Activated T-cell treated with anti-CD3 and anti-CD28 coated beads, Interleukin-2, amount 50 U/mL, for 24 hours (primary cell): ENCODE measurements at regions not wholly inside any gene's neighbourhood (a gene's known extent, or its start where the extent isn't known, plus 50 kb on each side); places are given as distances from the start of the nearest gene placed in this dataset.

Experiments
- DNase-seq: peaks from one replicate; pipeline ENCODE4 v3.0.0-alpha.2; 2020
- H3K27ac Mint-ChIP-seq: 2 replicates; pipeline ENCODE4 v1.8.0; 2020; ENCODE audit warnings: mild to moderate bottlenecking, mixed read lengths
- H3K27me3 Mint-ChIP-seq: 2 replicates; pipeline ENCODE4 v1.8.0; 2020; ENCODE audit warnings: mixed read lengths
- H3K36me3 Mint-ChIP-seq: 2 replicates; pipeline ENCODE4 v1.8.0; 2020; ENCODE audit warnings: low read depth, mixed read lengths
- H3K4me1 Mint-ChIP-seq: 2 replicates; pipeline ENCODE4 v1.8.0; 2020; ENCODE audit warnings: low read depth, mixed read lengths
- H3K4me3 Mint-ChIP-seq: 2 replicates; pipeline ENCODE4 v1.8.0; 2020; ENCODE audit warnings: mild to moderate bottlenecking, moderate library complexity, mixed read lengths
- H3K9me3 Mint-ChIP-seq: 2 replicates; pipeline ENCODE4 v1.8.0; 2020; ENCODE audit warnings: mixed read lengths

DNA sequence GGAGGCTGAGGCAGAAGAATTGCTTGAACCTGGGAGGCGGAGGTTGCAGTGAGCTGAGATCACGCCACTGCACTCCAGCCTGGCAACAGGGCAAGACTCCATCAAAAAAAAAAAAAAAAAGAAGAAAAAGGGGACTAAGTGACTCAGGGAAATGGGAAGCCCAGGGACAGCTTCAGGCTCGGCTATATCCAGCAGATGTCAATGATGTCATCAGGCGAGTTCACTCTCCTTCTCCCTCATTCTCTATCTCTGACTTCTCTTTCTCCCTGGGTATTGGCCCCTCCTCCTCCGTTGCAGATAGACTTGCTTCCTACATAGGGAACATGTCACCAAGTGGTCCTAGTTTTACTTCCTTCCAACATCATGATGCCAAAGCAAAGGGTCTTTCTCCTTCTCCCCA lies 316.8 kb downstream of the TFAP2C start:
- no peaks in the 10 kb centered on the region for H3K4me1 Mint-ChIP-seq
- no peaks in the 10 kb centered on the region for H3K9me3 Mint-ChIP-seq
- H3K27me3 Mint-ChIP-seq, result peaks cover 18% of the 10 kb centered on the region
- H3K27ac Mint-ChIP-seq, result no peak overlapping the region
- no peak overlapping the region for H3K4me3 Mint-ChIP-seq
- no peaks in the 10 kb centered on the region for H3K36me3 Mint-ChIP-seq
- DNase-seq, result no peak

GRCh38 chr20:56949318-56949717 lies 317.1 kb downstream of the BMP7 start:
- no peak for DNase-seq
- H3K4me3 Mint-ChIP-seq, result no peak overlapping the region
- H3K27ac Mint-ChIP-seq, result no peak overlapping the region
- H3K36me3 Mint-ChIP-seq, result no peaks in the 10 kb centered on the region
- H3K9me3 Mint-ChIP-seq, result no peaks in the 10 kb centered on the region
- peaks cover 17% of the 10 kb centered on the region for H3K27me3 Mint-ChIP-seq
- H3K4me1 Mint-ChIP-seq, result no peaks in the 10 kb centered on the region

- H3K27ac Mint-ChIP-seq, result no peak overlapping the region
- H3K27me3 Mint-ChIP-seq, result peaks cover 28% of the 10 kb centered on the region
- H3K9me3 Mint-ChIP-seq, result no peaks in the 10 kb centered on the region
- no peaks in the 10 kb centered on the region for H3K4me1 Mint-ChIP-seq
- H3K4me3 Mint-ChIP-seq, result no peak overlapping the region
- no peaks in the 10 kb centered on the region for H3K36me3 Mint-ChIP-seq
- DNase-seq, result no peak
Measured at GRCh38 chr20:56952258-56953047, 314.0 kb downstream of the BMP7 start.

GRCh38 chr20:56953048-56953586 lies 313.3 kb downstream of the BMP7 start:
- Mint-ChIP-seq H3K4me3 (no peak overlapping the region), H3K36me3 (no peaks in the 10 kb centered on the region)

GRCh38 chr20:56954797-56955196 lies 311.6 kb downstream of the BMP7 start:
- no peaks in the 10 kb centered on the region for H3K4me1 Mint-ChIP-seq
- peaks cover 48% of the 10 kb centered on the region for H3K27me3 Mint-ChIP-seq
- H3K27ac Mint-ChIP-seq, result no peak overlapping the region
- no peak overlapping the region for H3K4me3 Mint-ChIP-seq
- DNase-seq, result no peak
- no peaks in the 10 kb centered on the region for H3K36me3 Mint-ChIP-seq
- H3K9me3 Mint-ChIP-seq, result no peaks in the 10 kb centered on the region

More at GRCh38 chr20:56953048-56953586, 313.3 kb downstream of the BMP7 start:
- H3K9me3 Mint-ChIP-seq, result no peaks in the 10 kb centered on the region
- DNase-seq, result no peak
- no peaks in the 10 kb centered on the region for H3K4me1 Mint-ChIP-seq
- H3K27me3 Mint-ChIP-seq, result peaks cover 34% of the 10 kb centered on the region
- no peak overlapping the region for H3K27ac Mint-ChIP-seq

- no peak for DNase-seq
- H3K36me3 Mint-ChIP-seq, result no peaks in the 10 kb centered on the region
- H3K9me3 Mint-ChIP-seq, result no peaks in the 10 kb centered on the region
- no peaks in the 10 kb centered on the region for H3K4me1 Mint-ChIP-seq
- no peak overlapping the region for H3K27ac Mint-ChIP-seq
- peaks cover 46% of the 10 kb centered on the region for H3K27me3 Mint-ChIP-seq
- no peak overlapping the region for H3K4me3 Mint-ChIP-seq
Measured at GRCh38 chr20:56955680-56956079, 310.8 kb downstream of the BMP7 start.

GRCh38 chr20:56956534-56956933 lies 309.9 kb downstream of the BMP7 start:
- H3K36me3 Mint-ChIP-seq, result no peaks in the 10 kb centered on the region

DNA sequence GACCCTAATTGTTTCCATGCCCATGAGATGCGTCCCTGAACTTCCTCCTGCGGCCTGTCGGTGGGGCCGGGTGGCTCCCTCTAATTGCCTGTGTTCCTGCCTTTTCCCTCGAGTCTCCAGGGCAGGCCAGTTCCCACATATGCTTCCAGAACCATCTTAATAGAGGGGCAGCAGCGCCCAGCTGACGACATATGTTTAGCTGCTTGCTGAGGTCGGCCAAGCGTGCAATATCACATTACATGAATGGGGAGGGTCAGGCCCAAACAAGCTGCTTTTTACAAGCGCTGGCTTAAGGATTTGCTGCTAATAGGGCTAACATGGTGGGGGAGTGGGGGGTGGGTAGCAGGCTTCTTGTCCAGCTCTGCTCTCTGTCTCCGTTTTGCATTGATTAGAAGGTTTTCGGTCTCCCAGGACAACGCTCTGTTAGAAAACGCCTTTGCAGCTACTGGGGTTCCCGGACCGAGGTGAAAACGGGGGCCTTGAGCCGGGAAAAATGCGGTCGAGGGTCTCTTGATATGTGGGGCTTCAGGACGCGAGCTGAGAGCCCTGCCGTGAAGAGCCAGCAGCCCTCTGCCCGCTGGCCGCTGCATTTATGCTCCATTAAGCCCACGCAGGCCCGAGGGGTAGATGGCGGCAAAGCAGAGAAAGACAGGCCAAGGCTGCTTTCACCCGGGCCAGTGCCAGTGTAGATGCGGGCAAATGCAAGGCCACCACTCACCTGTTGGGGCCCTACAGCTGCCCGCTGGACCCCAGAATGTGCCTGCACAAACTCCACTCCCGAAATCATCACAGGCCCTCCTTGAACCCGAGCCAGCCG lies 308.5 kb downstream of the BMP7 start:
- no peaks in the 10 kb centered on the region for H3K9me3 Mint-ChIP-seq
- H3K4me1 Mint-ChIP-seq, result no peaks in the 10 kb centered on the region
- no peaks in the 10 kb centered on the region for H3K36me3 Mint-ChIP-seq
- peaks cover 47% of the 10 kb centered on the region for H3K27me3 Mint-ChIP-seq
- no peak overlapping the region for H3K27ac Mint-ChIP-seq
- H3K4me3 Mint-ChIP-seq, result no peak overlapping the region
- DNase-seq, result no peak

More at GRCh38 chr20:56956534-56956933, 309.9 kb downstream of the BMP7 start:
- peaks cover 44% of the 10 kb centered on the region for H3K27me3 Mint-ChIP-seq
- DNase-seq, result no peak
- no peak overlapping the region for H3K4me3 Mint-ChIP-seq
- H3K4me1 Mint-ChIP-seq, result no peaks in the 10 kb centered on the region
- no peak overlapping the region for H3K27ac Mint-ChIP-seq
- H3K9me3 Mint-ChIP-seq, result no peaks in the 10 kb centered on the region

- Mint-ChIP-seq H3K4me3 (no peak overlapping the region), H3K27me3 (peaks cover 3% of the 10 kb centered on the region), H3K9me3 (no peaks in the 10 kb centered on the region), H3K4me1 (no peaks in the 10 kb centered on the region), H3K36me3 (no peaks in the 10 kb centered on the region), H3K27ac (no peak overlapping the region)
- DNase-seq, result no peak
Measured at GRCh38 chr20:56964901-56965300, 301.5 kb downstream of the BMP7 start.

GRCh38 chr20:56967916-56968315 lies 298.5 kb downstream of the BMP7 start:
- Mint-ChIP-seq H3K4me1 (no peaks in the 10 kb centered on the region), H3K4me3 (no peak overlapping the region), H3K27ac (no peak overlapping the region), H3K27me3 (peaks cover 14% of the 10 kb centered on the region), H3K36me3 (no peaks in the 10 kb centered on the region), H3K9me3 (no peaks in the 10 kb centered on the region)
- DNase-seq, result no peak

- H3K27ac Mint-ChIP-seq, result no peak overlapping the region
- peaks cover 20% of the 10 kb centered on the region for H3K27me3 Mint-ChIP-seq
- no peak for DNase-seq
- H3K4me1 Mint-ChIP-seq, result no peaks in the 10 kb centered on the region
- H3K36me3 Mint-ChIP-seq, result no peaks in the 10 kb centered on the region
- H3K9me3 Mint-ChIP-seq, result no peaks in the 10 kb centered on the region
- no peak overlapping the region for H3K4me3 Mint-ChIP-seq
Measured at GRCh38 chr20:56968376-56969048, 297.9 kb downstream of the BMP7 start.

- H3K9me3 Mint-ChIP-seq, result no peaks in the 10 kb centered on the region
- H3K27ac Mint-ChIP-seq, result no peak overlapping the region
- peaks cover 75% of the 10 kb centered on the region for H3K27me3 Mint-ChIP-seq
- H3K4me1 Mint-ChIP-seq, result no peaks in the 10 kb centered on the region
- no peaks in the 10 kb centered on the region for H3K36me3 Mint-ChIP-seq
- H3K4me3 Mint-ChIP-seq, result no peak overlapping the region
- no peak for DNase-seq
Measured at GRCh38 chr20:56974499-56975250, 291.8 kb downstream of the BMP7 start.

- H3K27ac Mint-ChIP-seq, result no peak overlapping the region
- H3K9me3 Mint-ChIP-seq, result no peaks in the 10 kb centered on the region
- no peaks in the 10 kb centered on the region for H3K36me3 Mint-ChIP-seq
- no peak for DNase-seq
- H3K27me3 Mint-ChIP-seq, result peaks cover 81% of the 10 kb centered on the region
- H3K4me3 Mint-ChIP-seq, result no peak overlapping the region
- no peaks in the 10 kb centered on the region for H3K4me1 Mint-ChIP-seq
Measured at GRCh38 chr20:56975838-56976237, 290.6 kb downstream of the BMP7 start.

- no peak overlapping the region for H3K4me3 Mint-ChIP-seq
- no peaks in the 10 kb centered on the region for H3K9me3 Mint-ChIP-seq
- peaks cover 76% of the 10 kb centered on the region for H3K27me3 Mint-ChIP-seq
- no peak overlapping the region for H3K27ac Mint-ChIP-seq
- H3K36me3 Mint-ChIP-seq, result no peaks in the 10 kb centered on the region
- no peaks in the 10 kb centered on the region for H3K4me1 Mint-ChIP-seq
- DNase-seq, result no peak
Measured at GRCh38 chr20:56976336-56976735, 290.1 kb downstream of the BMP7 start.
